HEK293 (cell line): ENCODE measurements at regions not wholly inside any gene's neighbourhood (a gene's known extent, or its start where the extent isn't known, plus 50 kb on each side); places are given as distances from the start of the nearest gene placed in this dataset.

ENCODE experiments used
- CTCF ChIA-PET: fragments of 350-600 bp; formaldehyde crosslinking; extraction: SDS; loops from one replicate; lab custom pipeline; 2021; ENCODE audit warnings: antibody characterized with exemption; lab: Yijun Ruan, JAX
- POLR2A ChIA-PET: fragments of 300-600 bp; formaldehyde crosslinking; extraction: SDS; loops from one replicate; lab custom pipeline; 2020; ENCODE audit warnings: antibody characterized with exemption, inconsistent platforms; lab: Yijun Ruan, JAX
- H3K27ac ChIP-seq: fragments of 200-500 bp; sonication (Bioruptor generic); 2 replicates; pipeline ENCODE4 v1.5.1; 2014; ENCODE audit warnings: low read depth, low read length, control low read depth, inconsistent platforms; ENCODE audit errors: extremely low read depth
- H3K36me3 ChIP-seq, 2 experiments: fragments of 200-500 bp in 1 of 2; sonication (Bioruptor generic) in 1 of 2; 1 replicate in 1 of 2; 2 replicates in 1 of 2; pipeline ENCODE4 v1.5.1; 2014 to 2017; ENCODE audit warnings: inconsistent platforms in 2 of 2, low read length in 2 of 2; ENCODE audit not compliant: control insufficient read depth in 2 of 2, insufficient read depth in 1 of 2
- H3K4me1 ChIP-seq: fragments of 200-500 bp; sonication (Bioruptor generic); 2 replicates; pipeline ENCODE4 v1.5.1; 2014; ENCODE audit warnings: mild to moderate bottlenecking, low read length, inconsistent platforms; ENCODE audit not compliant: control insufficient read depth, insufficient read depth
- H3K4me3 ChIP-seq: 2 replicates; pipeline ENCODE4 v1.5.1; 2011; ENCODE audit warnings: low read depth, mild to moderate bottlenecking, control low read depth, low read length, moderate library complexity
- H3K9me3 ChIP-seq: fragments of 200-500 bp; sonication (Bioruptor generic); 2 replicates; pipeline ENCODE4 v1.5.1; 2014; ENCODE audit warnings: low read depth, low read length, inconsistent platforms; ENCODE audit not compliant: control insufficient read depth, insufficient read depth
- FEZF1 ChIP-seq: fragments of 450-650 bp; formaldehyde crosslinking; IDR thresholded peaks from 2 replicates; pipeline ENCODE4 v1.5.1; 2016; ENCODE audit warnings: missing biosample characterization, missing genetic modification characterization
- HOXC10 ChIP-seq: sonication (generic); formaldehyde crosslinking; IDR thresholded peaks from 2 replicates; pipeline ENCODE4 v1.8.1; 2023; ENCODE audit warnings: mild to moderate bottlenecking, missing genetic modification reagents
- KLF1 ChIP-seq: fragments of 450-650 bp; formaldehyde crosslinking; IDR thresholded peaks from 2 replicates; pipeline ENCODE4 v1.5.1; 2016; ENCODE audit warnings: missing biosample characterization, missing genetic modification characterization
- KLF8 ChIP-seq: fragments of 450-650 bp; formaldehyde crosslinking; IDR thresholded peaks from 2 replicates; pipeline ENCODE4 v1.5.1; 2016; ENCODE audit warnings: missing biosample characterization, missing genetic modification characterization
- OSR2 ChIP-seq: fragments of 450-650 bp; formaldehyde crosslinking; IDR thresholded peaks from 2 replicates; pipeline ENCODE4 v1.5.1; 2016; ENCODE audit warnings: missing biosample characterization, missing genetic modification characterization
- PRDM2 ChIP-seq: fragments of 450-650 bp; formaldehyde crosslinking; IDR thresholded peaks from 2 replicates; pipeline ENCODE4 v1.5.1; 2016; ENCODE audit warnings: missing biosample characterization, missing genetic modification characterization, borderline replicate concordance
- SETDB1 ChIP-seq: IDR thresholded peaks from one replicate; pipeline ENCODE4 v1.6.1; 2017; ENCODE audit warnings: mild to moderate bottlenecking, low read length, moderate library complexity, mixed read lengths; ENCODE audit not compliant: insufficient read length
- YY2 ChIP-seq: fragments of 450-650 bp; formaldehyde crosslinking; IDR thresholded peaks from 2 replicates; pipeline ENCODE4 v1.5.1; 2016; ENCODE audit warnings: missing biosample characterization, missing genetic modification characterization
- ZBTB1 ChIP-seq: fragments of 450-650 bp; formaldehyde crosslinking; IDR thresholded peaks from 2 replicates; pipeline ENCODE4 v1.5.1; 2016; ENCODE audit warnings: missing biosample characterization, missing genetic modification characterization
- ZBTB8A ChIP-seq: fragments of 450-650 bp; formaldehyde crosslinking; IDR thresholded peaks from 2 replicates; pipeline ENCODE4 v1.5.1; 2016; ENCODE audit warnings: missing biosample characterization, missing genetic modification characterization
- ZNF114 ChIP-seq: fragments of 450-650 bp; formaldehyde crosslinking; IDR thresholded peaks from 2 replicates; pipeline ENCODE4 v1.5.0; 2017; ENCODE audit warnings: missing biosample characterization, missing genetic modification characterization
- ZNF19 ChIP-seq: fragments of 450-650 bp; formaldehyde crosslinking; IDR thresholded peaks from 2 replicates; pipeline ENCODE4; 2016; ENCODE audit warnings: missing biosample characterization, missing genetic modification characterization, low read depth
- ZNF292 ChIP-seq: fragments of 450-650 bp; formaldehyde crosslinking; IDR thresholded peaks from 2 replicates; pipeline ENCODE4 v1.5.1; 2016; ENCODE audit warnings: low read depth, missing biosample characterization, missing genetic modification characterization, borderline replicate concordance
- ZNF311 ChIP-seq: fragments of 450-650 bp; formaldehyde crosslinking; IDR thresholded peaks from 2 replicates; pipeline ENCODE4 v1.5.1; 2017; ENCODE audit warnings: missing biosample characterization, missing genetic modification characterization, borderline replicate concordance
- ZNF391 ChIP-seq: fragments of 450-650 bp; formaldehyde crosslinking; IDR thresholded peaks from 2 replicates; pipeline ENCODE4 v1.5.1; 2016; ENCODE audit warnings: low read depth, missing biosample characterization, missing genetic modification characterization, borderline replicate concordance
- ZNF404 ChIP-seq: fragments of 450-650 bp; formaldehyde crosslinking; IDR thresholded peaks from 2 replicates; pipeline ENCODE4 v1.5.1; 2017; ENCODE audit warnings: missing biosample characterization, missing genetic modification characterization
- ZNF433 ChIP-seq: fragments of 450-650 bp; formaldehyde crosslinking; IDR thresholded peaks from 2 replicates; pipeline ENCODE4 v1.5.1; 2016; ENCODE audit warnings: missing biosample characterization, missing genetic modification characterization, low read depth
- ZNF549 ChIP-seq: fragments of 450-650 bp; IDR thresholded peaks from 2 replicates; pipeline ENCODE4 v1.5.1; 2018; ENCODE audit warnings: missing biosample characterization, missing genetic modification characterization, mild to moderate bottlenecking, inconsistent platforms, moderate library complexity
- ZNF571 ChIP-seq: fragments of 450-650 bp; formaldehyde crosslinking; IDR thresholded peaks from 2 replicates; pipeline ENCODE4 v1.5.0; 2017; ENCODE audit warnings: missing biosample characterization, missing genetic modification characterization
- ZNF624 ChIP-seq: fragments of 450-650 bp; formaldehyde crosslinking; IDR thresholded peaks from 2 replicates; pipeline ENCODE4 v1.5.1; 2017; ENCODE audit warnings: missing biosample characterization, missing genetic modification characterization
- ZNF658 ChIP-seq: fragments of 450-650 bp; formaldehyde crosslinking; IDR thresholded peaks from 2 replicates; pipeline ENCODE4; 2016; ENCODE audit warnings: missing biosample characterization, missing genetic modification characterization
- ZNF776 ChIP-seq: fragments of 450-650 bp; formaldehyde crosslinking; IDR thresholded peaks from 2 replicates; pipeline ENCODE4 v1.5.0; 2017; ENCODE audit warnings: missing biosample characterization, missing genetic modification characterization, borderline replicate concordance
- ZNF785 ChIP-seq: fragments of 450-650 bp; formaldehyde crosslinking; IDR thresholded peaks from 2 replicates; pipeline ENCODE4 v1.5.1; 2016; ENCODE audit warnings: missing biosample characterization, missing genetic modification characterization
- ZXDB ChIP-seq: fragments of 450-650 bp; formaldehyde crosslinking; IDR thresholded peaks from 2 replicates; pipeline ENCODE4 v1.5.1; 2016; ENCODE audit warnings: missing biosample characterization, missing genetic modification characterization

GRCh38 chr20:22324505-22324904 is 259.9 kb downstream of the FOXA2 start (continued):
- TF ChIP-seq SETDB1 = no peak
- TF ChIP-seq ZNF658 = no peak
- TF ChIP-seq KLF1 (tag by site-specific recombination) = no peak
- TF ChIP-seq ZXDB (tag by site-specific recombination) = no peak
- TF ChIP-seq, all 188 proteins: peak for 0

GRCh38 chr20:22322513-22322912 is 261.9 kb downstream of the FOXA2 start:
- Histone ChIP-seq H3K4me1 (no peaks in the 10 kb centered on the region), H3K4me3 (no peak overlapping the region), H3K27ac (no peak overlapping the region), H3K9me3 (no peaks in the 10 kb centered on the region), H3K36me3 (no peaks in the 10 kb centered on the region)
- CTCF ChIA-PET = interaction anchor here (0.5 kb wide), 1 partner anchor 16 kb away, joined by 3 read pairs; no protein-coding TSS in a partner anchor
- TF ChIP-seq ZBTB8A = no peak
- no peak for TF ChIP-seq YY2
- TF ChIP-seq ZNF404 (tag by site-specific recombination) = no peak
- TF ChIP-seq ZBTB1 (tag by site-specific recombination) = no peak
- TF ChIP-seq KLF8 = no peak
- no peak for TF ChIP-seq ZNF311 (tag by site-specific recombination)
- no peak for TF ChIP-seq ZNF549 (tag by site-specific recombination)
- no peak for TF ChIP-seq OSR2 (tag by site-specific recombination)
- POLR2A ChIA-PET = no interaction called here

- H3K27ac ChIP-seq = no peak overlapping the region
- CTCF ChIA-PET = interaction anchor here (0.6 kb wide), 1 partner anchor 119 kb away, joined by 3 read pairs; no protein-coding TSS in a partner anchor
- no peak for TF ChIP-seq ZNF624 (tag by site-specific recombination)
- TF ChIP-seq ZNF114 = no peak
- TF ChIP-seq KLF1 (tag by site-specific recombination) = no peak
- no peak for TF ChIP-seq ZNF292 (tag by site-specific recombination)
- TF ChIP-seq FEZF1 = no peak
- TF ChIP-seq ZNF391 (tag by site-specific recombination) = no peak
- no peak for TF ChIP-seq ZNF776 (tag by site-specific recombination)
- no peak for TF ChIP-seq ZNF19
- TF ChIP-seq ZNF785 (tag by site-specific recombination) = no peak
- TF ChIP-seq ZNF571 = no peak
- no peak for TF ChIP-seq ZNF433 (tag by site-specific recombination)
- TF ChIP-seq PRDM2 (tag by site-specific recombination) = no peak
- TF ChIP-seq HOXC10 (CRISPR knock-in tag) = no peak
Observed at GRCh38 chr20:22321191-22321590, 263.2 kb downstream of the FOXA2 start.

More at GRCh38 chr20:22321191-22321590, 263.2 kb downstream of the FOXA2 start:
- Histone ChIP-seq H3K4me3 (no peak overlapping the region), H3K4me1 (no peaks in the 10 kb centered on the region), H3K36me3 (no peaks in the 10 kb centered on the region), H3K9me3 (no peaks in the 10 kb centered on the region)
- POLR2A ChIA-PET = no interaction called here
